GM19324 (cell line): ENCODE measurements at regions not wholly inside any gene's neighbourhood (a gene's known extent, or its start where the extent isn't known, plus 50 kb on each side); places are given as distances from the start of the nearest gene placed in this dataset.
"Not testable (repeated sequence)": the region's sequence is repeated elsewhere in the genome, so short reads cannot be mapped to it uniquely, and the experiment has no call there.

Experiments
- ATAC-seq: cut with Tn5 transposase; IDR thresholded peaks from one replicate; pipeline ENCODE4 v1.9.1; 2021; ENCODE audit warnings: mild to moderate bottlenecking, moderate library complexity; ENCODE audit not compliant: unreplicated experiment, low FRiP score

DNA sequence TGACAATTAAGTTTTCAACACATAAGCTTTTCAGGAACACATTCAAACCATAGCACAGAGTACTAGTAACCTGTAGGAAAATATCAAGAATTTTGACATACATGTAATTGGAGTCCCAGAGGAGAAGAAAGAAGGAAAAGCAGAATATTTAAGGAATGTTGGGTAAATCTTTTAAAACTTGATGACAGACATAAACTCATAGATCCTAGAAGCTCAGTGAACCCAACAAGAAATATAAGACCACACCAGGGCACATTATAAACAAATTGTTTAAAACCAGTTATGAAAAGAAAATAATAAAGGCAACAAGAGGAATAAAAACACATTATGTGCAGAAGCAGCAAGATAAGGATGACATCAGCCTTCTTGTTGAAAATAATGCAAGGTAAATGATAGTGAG lies 151.5 kb upstream of the ATXN1 start:
- no peak for ATAC-seq

DNA sequence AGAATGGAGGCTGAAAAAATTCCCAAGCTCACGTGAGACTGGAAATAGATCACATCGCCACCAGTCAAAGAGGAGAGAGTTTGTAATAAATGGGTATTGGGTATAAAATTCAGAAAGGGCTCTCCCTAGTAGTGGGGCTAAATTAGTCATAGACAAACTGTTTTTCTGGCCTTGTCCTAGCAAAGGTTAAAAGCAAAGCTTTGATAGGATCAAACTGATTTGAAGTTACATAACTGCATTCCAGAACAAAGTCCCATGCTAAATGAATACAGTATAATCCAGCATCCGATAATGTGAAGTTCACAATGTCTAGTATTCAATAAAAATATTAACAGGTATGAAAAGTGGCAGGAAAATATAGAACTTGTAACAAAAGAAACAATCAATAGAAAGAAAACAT lies 149.8 kb upstream of the ATXN1 start:
- no peak for ATAC-seq

DNA sequence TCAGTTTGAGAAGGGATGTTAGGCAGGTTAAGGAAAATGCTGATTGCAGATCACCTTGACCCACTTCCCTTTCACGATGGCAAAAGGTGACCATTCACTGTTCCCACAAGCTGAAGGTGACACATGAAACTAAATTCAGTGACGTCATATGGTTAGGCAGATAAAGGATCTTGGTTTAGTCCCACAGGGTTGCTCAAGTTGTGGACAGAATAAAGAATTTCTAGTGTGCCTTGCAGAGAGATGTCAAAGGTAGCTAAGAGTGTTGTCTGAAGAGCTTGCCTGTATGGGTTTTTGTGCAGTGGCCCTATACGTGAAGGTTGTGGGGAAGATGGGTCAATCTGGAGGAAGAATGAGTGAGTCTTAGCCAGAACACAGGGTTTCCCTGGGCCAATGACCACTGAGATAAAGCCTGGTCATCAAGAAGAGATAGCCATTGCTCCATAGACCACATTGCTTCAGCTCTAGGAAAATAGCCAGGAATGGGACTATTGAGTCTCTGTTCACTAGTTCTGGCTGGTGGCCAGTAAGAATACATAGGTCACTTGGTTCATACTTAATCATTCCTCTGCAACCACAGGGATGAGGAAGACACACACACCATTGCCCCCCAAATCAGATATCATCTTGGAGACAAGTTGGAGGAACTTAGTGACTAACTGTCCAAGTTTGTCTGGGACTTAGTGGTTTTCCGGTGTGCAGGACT lies 148.5 kb upstream of the ATXN1 start:
- no peak for ATAC-seq

DNA sequence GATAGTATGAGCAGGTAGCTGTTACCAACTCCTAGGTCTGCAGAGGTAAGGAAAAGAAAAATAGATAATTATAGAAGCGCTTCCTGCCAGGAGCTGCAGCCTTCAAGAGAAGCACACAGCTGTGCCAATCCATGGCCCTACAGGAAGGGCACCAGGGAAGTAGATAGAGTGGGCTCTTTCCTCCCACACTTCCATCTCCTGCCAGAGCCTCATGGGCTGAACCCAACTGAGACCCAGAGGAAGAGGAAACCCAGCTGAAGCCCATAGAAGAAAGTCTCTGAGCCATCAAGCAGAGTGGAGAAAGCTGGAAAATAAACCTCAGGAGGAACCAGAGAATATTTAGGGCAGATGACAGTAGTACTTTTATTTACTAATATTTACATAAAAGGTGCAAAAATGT lies 146.7 kb upstream of the ATXN1 start:
- no peak for ATAC-seq

DNA sequence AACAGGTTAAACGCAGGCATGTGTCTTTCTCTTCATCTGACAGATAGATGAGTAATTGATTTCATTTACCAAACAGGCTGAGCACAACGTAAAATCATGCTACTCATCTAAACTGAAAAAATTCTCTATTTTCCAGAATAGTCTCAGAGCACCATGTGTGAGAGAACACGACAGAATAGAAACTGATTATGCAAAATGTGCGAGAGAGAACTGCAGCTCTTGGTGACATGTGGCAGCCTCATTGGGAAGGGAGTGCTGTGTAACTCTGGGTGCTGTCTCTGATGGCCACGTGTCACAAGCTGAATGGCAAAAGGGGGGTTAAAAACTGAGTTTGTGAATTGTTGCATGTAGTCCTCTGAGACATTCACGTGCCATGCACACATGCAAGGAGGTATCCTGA lies 143.7 kb upstream of the ATXN1 start:
- no peak for ATAC-seq

DNA sequence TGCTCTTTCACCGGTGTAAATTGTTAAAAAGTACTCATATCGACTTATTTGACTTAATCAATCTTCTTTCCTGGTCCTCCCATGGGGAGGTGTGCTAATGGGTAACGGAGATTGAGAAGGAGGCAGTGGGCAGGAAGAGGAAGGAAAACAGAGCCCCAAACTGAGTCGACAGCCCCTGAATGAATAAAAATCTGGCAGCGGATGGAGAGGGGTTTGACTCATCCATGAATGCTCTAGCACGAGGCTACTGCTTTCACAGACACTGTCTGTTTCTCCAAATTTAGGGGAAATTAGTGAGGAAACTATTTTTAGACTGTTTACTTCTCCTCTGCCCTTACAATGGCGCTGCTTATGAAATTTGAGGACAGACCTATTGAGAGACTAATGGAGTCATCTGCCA lies 142.2 kb upstream of the ATXN1 start:
- ATAC-seq, result no peak

DNA sequence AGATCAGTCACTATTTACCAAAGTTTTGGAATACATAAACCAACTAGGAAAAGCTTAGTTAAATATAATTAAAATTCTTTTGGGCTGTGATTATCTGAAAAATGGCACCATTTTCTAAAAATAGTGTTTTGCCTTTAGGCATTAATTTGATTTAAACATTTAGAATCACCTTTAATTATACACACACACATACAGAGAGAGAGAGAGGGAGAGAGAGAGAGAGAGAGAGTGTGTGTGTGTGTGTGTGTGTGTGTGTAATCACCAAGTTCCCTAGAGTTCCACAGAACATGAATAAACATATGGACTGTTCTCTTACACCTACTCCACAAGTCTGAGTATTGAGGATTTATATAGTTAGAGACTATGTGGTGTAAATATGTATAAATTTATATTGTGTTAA lies 141.2 kb upstream of the ATXN1 start:
- ATAC-seq, result no peak

DNA sequence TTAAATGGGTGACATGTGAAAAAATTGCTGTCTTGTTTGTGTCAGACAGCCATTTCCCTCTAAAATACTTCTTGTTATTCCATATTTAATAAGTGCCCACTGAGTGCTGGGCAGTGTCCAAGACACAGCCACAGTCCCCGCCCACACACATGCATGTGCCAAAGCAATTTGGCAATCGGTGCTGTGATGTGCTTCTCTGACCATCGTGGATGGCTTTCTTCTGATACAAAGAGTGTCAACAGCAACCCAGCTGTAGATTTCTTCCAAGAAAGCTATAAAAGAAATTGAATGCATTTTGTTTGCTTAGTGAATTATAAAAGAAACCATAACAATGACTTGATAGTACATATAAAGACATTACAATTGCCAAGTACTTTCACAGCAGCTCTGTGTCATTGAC lies 140.5 kb upstream of the ATXN1 start:
- no peak for ATAC-seq

DNA sequence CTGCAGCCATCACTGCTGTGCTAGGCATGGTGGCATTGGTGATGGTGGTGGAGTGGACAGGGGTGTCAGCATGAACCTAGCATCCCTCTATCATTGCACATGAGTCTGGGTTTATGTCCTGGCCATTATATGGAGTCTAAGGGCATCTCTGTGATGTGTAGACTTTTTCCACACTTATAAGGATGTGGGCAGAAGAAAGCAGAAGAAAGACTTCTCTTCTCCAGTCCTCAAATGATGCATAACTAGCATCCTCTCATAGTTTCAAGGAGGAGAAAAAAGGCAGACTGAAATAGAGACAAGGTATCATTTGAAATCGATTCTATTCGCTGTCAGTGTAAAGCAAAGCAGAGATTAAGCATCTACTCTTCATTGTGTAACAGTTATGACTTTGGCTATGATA lies 140.0 kb upstream of the ATXN1 start:
- ATAC-seq, result no peak

DNA sequence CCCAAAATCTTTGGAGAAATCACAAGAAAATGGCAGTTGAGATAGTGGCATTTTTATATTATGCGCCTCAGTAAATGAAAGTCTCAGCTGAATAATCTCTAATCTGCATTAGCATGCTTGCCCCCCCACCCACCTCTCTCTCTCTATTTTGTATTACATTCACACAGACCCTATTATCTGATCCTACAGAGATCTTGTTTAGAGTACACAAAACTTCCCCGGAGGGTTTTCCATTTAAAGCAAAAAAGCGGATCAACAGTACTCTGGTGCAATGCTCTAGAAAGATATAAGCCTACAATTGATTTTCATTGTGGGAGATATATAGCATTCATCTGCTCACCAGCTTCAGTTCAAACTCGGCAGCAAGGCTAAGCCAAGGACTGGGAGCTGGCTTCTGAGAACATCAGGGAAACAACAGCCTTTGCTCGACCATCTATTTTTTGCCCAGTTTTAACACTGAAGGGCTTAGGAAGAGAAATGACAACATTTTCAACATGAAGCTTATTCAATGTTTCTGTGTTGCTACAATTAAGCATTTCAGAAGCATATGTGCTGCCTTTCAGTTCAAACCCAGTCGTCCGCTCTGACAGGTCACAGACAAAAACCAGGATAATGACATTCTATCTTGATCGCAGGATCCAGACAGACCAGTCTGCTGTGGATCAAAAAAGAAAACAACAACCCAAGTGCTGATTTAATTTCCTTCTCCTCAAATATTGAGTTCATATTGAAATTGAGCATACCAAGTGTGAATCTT lies 137.6 kb upstream of the ATXN1 start:
- no peak for ATAC-seq

DNA sequence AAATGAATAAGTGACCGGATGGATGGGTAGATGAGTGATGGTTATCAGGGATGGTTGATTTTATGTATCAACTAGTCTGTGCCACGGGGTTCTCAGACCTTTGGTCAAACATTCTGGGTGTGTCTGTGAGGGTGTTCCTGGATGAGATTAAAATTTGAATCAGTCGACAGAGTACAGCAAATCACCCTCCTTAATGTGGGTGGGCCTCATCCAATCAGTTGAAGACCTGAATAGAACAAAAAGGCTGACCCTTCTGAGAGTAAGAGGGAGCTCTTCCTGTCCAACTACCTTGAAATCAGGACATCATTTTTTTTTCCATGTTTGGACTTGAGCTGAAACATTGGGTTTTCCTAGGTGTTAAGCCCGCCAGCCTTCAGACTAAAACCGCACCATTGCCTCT lies 136.4 kb upstream of the ATXN1 start:
- no peak for ATAC-seq

DNA sequence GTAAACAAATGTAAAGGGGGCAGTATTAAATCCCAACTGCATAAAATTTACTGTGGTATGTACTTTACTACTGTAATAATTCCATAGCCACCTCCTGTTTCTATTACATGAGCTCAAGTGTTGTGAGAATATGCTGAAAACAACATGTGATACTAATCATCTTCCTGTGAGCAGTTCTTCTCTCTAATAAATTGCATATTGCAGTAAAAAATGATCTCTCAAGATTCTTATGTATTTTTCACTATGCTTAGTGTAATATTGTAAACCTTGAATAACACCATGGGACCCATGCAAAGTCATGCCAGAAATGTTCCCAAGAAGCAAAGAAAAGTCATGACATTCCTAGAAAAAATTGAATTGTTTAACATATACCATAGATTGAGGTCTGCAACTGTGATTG lies 133.0 kb upstream of the ATXN1 start:
- ATAC-seq, result no peak

DNA sequence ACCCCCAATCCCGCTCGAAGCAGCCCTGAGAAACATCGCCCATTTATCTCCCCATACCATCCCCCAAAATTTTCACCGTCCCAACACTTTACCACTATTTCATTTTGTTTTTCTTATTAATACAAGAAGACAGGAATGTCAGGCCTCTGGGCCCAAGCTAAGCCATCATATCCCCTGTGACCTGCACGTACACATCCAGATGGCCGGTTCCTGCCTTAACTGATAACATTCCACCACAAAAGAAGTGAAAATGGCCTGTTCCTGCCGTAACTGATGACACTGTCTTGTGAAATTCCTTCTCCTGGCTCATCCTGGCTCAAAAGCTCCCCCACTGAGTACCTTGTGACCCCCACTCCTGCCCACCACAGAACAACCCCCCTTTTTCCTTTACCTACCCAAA lies 129.8 kb upstream of the ATXN1 start:
- not testable (repeated sequence) for ATAC-seq

DNA sequence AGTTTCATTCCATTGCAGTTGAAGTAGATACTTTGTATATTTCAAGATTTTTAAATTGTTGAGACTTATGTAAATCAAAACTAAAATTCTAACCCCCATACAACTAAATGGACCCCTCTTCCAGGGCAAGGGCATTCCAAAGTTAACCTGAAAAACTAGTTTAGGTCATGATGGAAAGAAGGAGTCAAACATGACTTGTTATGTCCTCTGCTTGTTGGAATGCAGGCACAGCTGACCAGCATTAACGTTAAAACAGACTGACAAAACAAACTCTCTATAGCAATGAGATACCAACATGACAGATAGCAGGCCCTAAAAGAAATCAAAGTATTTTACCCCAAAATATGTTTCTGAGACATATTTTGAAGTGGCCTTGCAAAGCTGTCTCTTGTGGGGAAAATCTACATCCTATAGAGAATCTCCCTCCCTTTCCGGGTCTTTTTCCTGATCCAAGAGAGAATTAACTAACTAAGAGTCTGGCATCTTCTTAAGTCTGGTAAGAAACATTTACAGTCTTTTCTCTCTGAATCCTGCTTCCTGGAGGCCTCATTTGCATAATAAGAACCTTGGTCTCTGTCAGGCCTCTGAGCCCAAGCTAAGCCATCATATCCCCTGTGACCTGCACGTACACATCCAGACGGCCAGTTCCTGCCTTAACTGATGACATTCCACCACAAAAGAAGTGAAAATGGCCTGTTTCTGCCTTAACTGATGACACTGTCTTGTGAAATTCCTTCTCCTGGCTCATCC lies 124.3 kb upstream of the ATXN1 start:
- no peak for ATAC-seq

DNA sequence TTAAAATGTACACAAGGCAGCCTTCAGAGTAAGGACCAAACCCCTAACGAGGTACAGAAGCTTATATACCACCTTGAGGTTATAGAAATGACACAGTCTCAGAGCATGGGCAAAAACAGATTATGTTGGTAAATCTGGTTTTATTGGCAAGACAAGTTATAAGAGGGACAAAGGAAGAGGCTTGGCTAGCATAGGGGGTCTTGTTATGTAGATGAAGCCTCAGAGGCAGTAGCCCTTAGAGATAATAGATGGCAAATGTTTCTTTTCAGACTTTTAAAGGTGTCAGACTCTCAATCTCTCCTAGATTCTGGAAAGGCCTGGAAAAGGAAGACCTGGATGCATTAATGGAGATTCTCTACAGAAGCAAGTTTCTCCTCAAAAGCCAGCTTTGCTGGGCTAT lies 123.3 kb upstream of the ATXN1 start:
- no peak for ATAC-seq

DNA sequence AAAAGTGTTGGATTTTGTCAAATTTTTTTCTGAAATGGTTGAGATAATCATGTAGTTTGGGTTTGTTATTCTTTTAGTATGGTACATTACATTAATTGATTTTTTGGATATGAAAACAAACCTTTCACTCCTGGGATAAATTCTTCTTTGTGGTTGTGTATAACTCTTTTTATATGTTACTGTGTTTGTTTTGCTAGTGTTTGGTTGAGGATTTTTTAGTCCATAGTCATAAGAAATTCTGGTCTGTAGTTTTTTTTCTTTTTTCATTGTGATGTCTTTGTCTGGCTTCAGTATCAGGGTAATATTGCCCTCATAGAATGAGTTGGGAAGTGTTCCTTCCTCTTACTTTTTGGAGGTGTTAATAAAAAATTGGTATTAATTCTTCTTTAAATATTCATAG lies 122.2 kb upstream of the ATXN1 start:
- no peak for ATAC-seq

DNA sequence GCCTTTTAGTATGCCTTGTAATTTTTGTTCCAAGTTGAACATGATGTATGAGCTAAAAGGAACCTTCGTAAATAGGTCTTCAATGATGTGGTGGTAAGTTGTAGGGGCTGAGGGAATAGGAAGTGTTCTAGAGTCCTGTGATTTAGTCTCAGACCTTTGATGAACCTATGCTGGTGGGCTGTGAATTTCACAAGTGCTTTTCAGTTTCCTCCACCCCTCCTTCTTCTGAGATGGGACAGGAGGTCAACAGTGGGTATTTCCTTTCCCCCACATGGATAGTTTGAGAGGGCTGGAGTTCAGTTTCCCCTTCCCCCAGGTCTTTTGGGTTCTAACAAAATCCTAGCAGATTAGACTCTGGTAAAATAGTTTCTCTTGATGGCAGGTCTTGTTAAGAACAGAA lies 121.0 kb upstream of the ATXN1 start:
- no peak for ATAC-seq

DNA sequence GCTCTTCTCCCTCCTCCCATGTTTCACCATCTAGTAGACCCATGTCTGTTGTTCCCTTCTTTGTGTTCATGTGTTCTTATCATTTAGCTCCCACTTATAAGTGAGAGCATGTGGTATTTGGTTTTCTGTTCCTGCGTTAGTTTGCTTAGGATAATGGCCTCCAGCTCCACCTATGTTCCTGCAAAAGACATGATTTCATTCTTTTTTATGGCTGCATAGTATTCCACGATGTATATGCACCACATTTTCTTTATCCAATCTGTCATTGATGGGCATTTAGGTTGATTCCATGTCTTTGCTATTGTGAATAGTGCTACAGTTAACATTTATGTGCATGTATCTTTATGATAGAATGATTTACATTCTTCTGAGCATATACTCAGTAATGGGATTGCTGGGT lies 115.6 kb upstream of the ATXN1 start:
- not testable (repeated sequence) for ATAC-seq

DNA sequence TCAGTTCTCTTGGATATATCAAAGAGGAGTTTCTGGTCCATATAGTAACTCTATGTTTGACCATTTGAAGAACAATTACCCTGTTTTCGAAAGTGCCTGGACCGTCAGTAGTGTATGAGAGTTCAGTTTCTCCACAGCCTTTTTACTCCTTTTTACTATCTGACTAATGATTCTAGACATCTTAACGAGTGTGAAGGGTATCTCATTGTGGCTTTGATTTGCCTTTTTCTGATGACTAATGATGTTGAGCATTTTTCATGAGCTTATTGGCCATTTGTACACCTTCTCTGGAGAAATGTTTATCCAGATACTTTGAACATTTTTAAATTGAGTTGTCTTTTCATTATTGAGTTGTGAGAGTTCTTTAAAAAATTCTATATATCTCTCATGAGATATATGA lies 114.9 kb upstream of the ATXN1 start:
- ATAC-seq, result no peak

DNA sequence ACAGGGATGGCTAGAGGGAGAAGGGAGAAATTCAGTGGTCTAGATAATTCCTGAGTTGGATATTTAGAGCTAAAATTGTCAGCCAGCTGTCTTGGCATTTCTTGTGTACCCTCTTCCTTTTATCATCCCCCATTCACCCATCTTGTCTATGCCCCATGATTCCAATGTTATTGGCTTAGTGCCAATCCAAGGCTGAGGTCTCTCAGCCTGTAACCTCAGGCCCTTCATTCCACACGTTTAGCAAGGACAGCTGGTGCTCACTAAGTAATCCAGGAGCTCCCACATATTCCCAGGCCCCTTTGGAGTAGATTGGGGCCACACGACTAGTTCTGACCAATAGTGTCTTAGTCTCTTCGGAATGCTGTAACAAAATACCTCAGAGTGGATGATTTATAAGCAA lies 112.4 kb upstream of the ATXN1 start:
- no peak for ATAC-seq

DNA sequence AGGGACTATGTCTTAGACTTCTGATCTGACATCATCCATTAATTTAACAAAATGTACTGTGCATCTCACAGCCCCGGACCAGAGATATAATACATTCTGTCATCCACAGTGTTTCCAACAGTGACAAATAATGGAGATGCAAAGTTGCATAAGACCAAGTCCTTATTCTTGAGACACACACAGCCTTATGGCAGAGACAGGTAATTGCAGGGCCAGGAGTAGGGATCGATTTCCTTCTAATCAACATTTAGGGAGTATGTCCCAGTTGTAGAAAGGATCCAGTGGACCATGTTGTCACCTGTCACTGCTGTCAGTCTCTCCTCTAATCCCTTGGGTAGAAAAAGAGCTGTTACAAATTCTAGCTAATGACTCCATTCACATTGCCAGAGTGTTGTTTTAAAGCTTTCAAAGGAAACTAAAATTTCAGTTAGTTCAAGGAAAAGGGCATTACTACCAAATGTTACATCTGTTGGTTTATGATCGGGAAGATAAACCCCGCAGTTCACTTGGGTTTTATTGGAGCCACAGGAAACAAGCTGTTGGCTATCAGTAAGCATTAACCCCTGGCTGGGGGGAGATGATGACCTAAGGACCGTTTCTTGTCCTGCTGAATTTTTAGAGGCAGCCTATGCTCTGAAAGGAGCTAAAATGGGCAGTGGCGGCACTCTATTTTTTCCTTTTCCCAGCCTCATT lies 111.4 kb upstream of the ATXN1 start:
- no peak for ATAC-seq
